Stomach smooth muscle (tissue), 2 donors: ENCODE measurements at regions not wholly inside any gene's neighbourhood (a gene's known extent, or its start where the extent isn't known, plus 50 kb on each side); places are given as distances from the start of the nearest gene placed in this dataset.
"Not testable (repeated sequence)": the region's sequence is repeated elsewhere in the genome, so short reads cannot be mapped to it uniquely, and the experiment has no call there.

Source experiments
- H3K27ac ChIP-seq: one replicate; pipeline ENCODE4 v1.7.0; 2013; ENCODE audit warnings: mild to moderate bottlenecking, low read length, inconsistent platforms
- H3K27me3 ChIP-seq, 2 donors: one replicate each; pipeline ENCODE4 v1.7.0; 2013; ENCODE audit warnings: low read length in 2 of 2; ENCODE audit not compliant: insufficient read depth in 2 of 2, control insufficient read depth in 1 of 2
- H3K36me3 ChIP-seq, 2 donors: one replicate each; pipeline ENCODE4 v1.7.0; 2013; ENCODE audit warnings: low read length in 2 of 2; ENCODE audit not compliant: control insufficient read depth in 2 of 2, insufficient read depth in 2 of 2
- H3K4me1 ChIP-seq: one replicate; pipeline ENCODE4 v1.7.0; 2013; ENCODE audit warnings: low read length; ENCODE audit not compliant: control insufficient read depth, insufficient read depth
- H3K4me3 ChIP-seq, 2 donors: one replicate each; pipeline ENCODE4 v1.7.0; 2013; ENCODE audit warnings: low read length in 2 of 2
- H3K9ac ChIP-seq, 2 donors: one replicate each; pipeline ENCODE4 v1.7.0; 2013; ENCODE audit warnings: low read length in 2 of 2, mild to moderate bottlenecking in 1 of 2
- H3K9me3 ChIP-seq, 2 donors: one replicate each; pipeline ENCODE4 v1.7.0; 2013; ENCODE audit warnings: low read length in 2 of 2; ENCODE audit not compliant: control insufficient read depth in 2 of 2
- donor health status: healthy.
- donor health status: Pancreatic carcinoma.

GRCh38 chr4:180335566-180335965 is 1907.6 kb upstream of the TENM3 start:
- Histone ChIP-seq H3K4me3 (no peak overlapping the region), H3K27me3 (no peaks in the 10 kb centered on the region), H3K9me3 (no peaks in the 10 kb centered on the region), H3K9ac (no peak overlapping the region), H3K27ac (no peak overlapping the region), H3K36me3 (no peaks in the 10 kb centered on the region), H3K4me1 (no peaks in the 10 kb centered on the region)

GRCh38 chr4:180336494-180337090 is 1906.6 kb upstream of the TENM3 start:
- no peaks in the 10 kb centered on the region for H3K9me3 ChIP-seq
- H3K27me3 ChIP-seq: no peaks in the 10 kb centered on the region
- H3K27ac ChIP-seq: no peak overlapping the region
- H3K9ac ChIP-seq: no peak overlapping the region
- H3K4me3 ChIP-seq: no peak overlapping the region
- H3K4me1 ChIP-seq: no peaks in the 10 kb centered on the region
- no peaks in the 10 kb centered on the region for H3K36me3 ChIP-seq

DNA sequence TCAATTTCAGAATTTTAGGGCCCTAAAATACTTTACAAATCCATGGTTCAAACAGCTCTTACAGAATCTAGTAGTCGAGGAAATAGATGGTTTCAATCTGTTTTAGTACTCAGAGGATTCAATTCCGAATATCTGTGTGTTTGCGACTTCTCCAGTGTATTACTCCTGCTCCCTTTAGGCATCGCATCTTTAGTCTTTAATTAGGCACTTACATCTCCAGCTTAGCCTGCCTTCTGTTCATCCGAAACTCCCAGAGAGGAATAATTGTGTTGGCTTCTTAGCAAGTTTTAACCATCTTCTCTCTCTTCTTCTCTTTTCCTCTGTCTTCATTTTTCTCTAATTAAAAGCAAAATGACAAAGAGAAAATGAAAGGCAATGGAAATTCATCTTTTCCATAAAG is 1901.3 kb upstream of the TENM3 start:
- H3K27ac ChIP-seq: no peak overlapping the region
- no peak overlapping the region for H3K9ac ChIP-seq
- H3K27me3 ChIP-seq: no peaks in the 10 kb centered on the region
- no peaks in the 10 kb centered on the region for H3K36me3 ChIP-seq
- H3K9me3 ChIP-seq: no peaks in the 10 kb centered on the region
- no peaks in the 10 kb centered on the region for H3K4me1 ChIP-seq
- no peak overlapping the region for H3K4me3 ChIP-seq

DNA sequence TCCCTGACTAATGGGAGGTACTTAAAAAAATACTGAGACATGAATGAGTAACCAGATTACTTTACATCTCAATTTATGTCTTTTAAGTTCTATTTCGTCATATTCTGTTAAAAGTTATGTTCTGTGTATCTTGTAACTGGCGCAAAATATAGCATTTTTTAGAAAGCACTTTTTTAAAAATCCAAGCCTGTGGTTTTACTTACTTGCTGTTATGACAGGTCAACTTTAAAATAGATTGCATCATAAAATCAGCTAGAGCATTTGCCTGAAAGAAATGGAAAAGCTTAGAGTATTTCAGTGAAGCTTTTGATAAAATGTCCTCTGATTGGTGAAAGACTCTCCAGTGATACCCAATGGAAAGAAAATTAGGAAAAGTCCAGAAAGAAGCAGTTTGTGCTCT is 1892.3 kb upstream of the TENM3 start:
- Histone ChIP-seq H3K9me3 (no peaks in the 10 kb centered on the region), H3K27ac (no peak overlapping the region), H3K9ac (no peak overlapping the region), H3K4me1 (no peaks in the 10 kb centered on the region), H3K27me3 (no peaks in the 10 kb centered on the region), H3K36me3 (no peaks in the 10 kb centered on the region), H3K4me3 (no peak overlapping the region)

DNA sequence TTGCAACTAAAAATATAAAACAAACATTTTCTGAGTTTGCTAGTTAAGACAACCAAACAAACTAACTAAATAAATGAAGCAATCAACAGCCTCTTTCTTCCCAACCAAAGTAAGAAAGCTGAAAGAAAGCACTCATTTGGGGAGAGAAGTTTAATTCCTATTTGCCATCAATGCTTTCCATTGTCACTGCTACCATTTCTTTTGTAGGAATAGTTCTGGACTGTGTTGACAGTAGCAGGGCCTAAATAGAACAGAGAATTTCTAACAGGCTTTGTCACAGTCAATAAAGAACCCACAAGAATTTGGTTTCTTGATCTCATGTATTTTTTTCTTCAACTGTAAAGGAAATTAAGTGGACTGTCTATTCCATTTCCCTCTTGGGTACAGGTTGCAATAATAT is 1886.4 kb upstream of the TENM3 start:
- H3K4me1 ChIP-seq: no peaks in the 10 kb centered on the region
- peaks cover 0 to 3% of the 10 kb centered on the region in 2 donors for H3K9me3 ChIP-seq
- H3K27ac ChIP-seq: no peak overlapping the region
- H3K4me3 ChIP-seq: no peak overlapping the region
- H3K27me3 ChIP-seq: no peaks in the 10 kb centered on the region
- H3K9ac ChIP-seq: no peak overlapping the region
- H3K36me3 ChIP-seq: no peaks in the 10 kb centered on the region

GRCh38 chr4:180360113-180360512 is 1883.1 kb upstream of the TENM3 start:
- not testable (repeated sequence) for H3K27ac ChIP-seq, H3K4me3 ChIP-seq, H3K27me3 ChIP-seq, H3K36me3 ChIP-seq, H3K9ac ChIP-seq, H3K4me1 ChIP-seq, H3K9me3 ChIP-seq

DNA sequence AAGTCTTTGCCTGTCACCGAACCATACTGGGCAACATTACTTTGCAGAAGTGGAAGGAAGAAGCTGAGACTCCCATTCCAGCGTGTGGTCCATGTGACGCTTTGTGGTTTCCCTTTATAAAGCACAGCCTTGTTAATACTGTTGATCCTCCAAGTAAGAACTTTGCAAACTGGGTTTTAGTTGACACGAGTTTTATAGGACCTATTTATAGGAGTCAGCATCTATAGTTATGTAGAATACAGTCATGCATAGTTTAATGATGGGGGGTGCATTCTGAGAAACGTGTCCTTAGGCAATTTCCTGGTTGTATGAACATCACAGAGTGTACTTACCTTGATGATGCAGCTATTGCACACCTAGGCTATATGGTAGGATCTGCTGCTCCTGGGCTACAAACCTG is 1879.4 kb upstream of the TENM3 start:
- Histone ChIP-seq H3K27me3 (no peaks in the 10 kb centered on the region), H3K9me3 (no peaks in the 10 kb centered on the region), H3K9ac (no peak overlapping the region), H3K36me3 (no peaks in the 10 kb centered on the region), H3K4me3 (no peak overlapping the region), H3K4me1 (no peaks in the 10 kb centered on the region), H3K27ac (no peak overlapping the region)

- no peaks in the 10 kb centered on the region for H3K36me3 ChIP-seq
- H3K9ac ChIP-seq: no peak overlapping the region
- no peak overlapping the region for H3K27ac ChIP-seq
- H3K4me3 ChIP-seq: no peak overlapping the region
- no peaks in the 10 kb centered on the region for H3K27me3 ChIP-seq
- no peaks in the 10 kb centered on the region for H3K4me1 ChIP-seq
- no peaks in the 10 kb centered on the region for H3K9me3 ChIP-seq
Observed at GRCh38 chr4:180372691-180373090, 1870.5 kb upstream of the TENM3 start.

DNA sequence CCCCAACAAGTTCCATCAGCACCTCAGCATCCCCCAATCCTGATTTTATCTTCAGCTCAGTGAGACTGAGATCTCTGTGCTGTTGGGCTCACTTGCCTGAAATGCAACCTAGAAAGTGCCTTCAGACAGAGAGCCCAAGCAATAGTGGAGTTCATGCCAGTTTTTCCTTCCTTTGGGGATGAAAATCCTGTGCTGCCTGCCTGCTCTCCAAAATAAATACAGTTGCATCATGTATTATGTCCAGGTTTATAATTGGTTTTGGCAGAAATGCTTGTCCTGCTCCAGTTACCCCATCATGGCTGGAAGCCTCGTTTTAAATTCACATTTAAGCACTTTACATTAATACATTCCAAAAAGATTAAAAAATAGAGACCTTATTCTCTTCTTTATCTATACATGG is 1865.5 kb upstream of the TENM3 start:
- H3K27ac ChIP-seq: no peak overlapping the region
- H3K36me3 ChIP-seq: no peaks in the 10 kb centered on the region
- H3K9ac ChIP-seq: no peak overlapping the region
- H3K4me3 ChIP-seq: no peak overlapping the region
- H3K27me3 ChIP-seq: no peaks in the 10 kb centered on the region
- no peaks in the 10 kb centered on the region for H3K4me1 ChIP-seq
- H3K9me3 ChIP-seq: no peaks in the 10 kb centered on the region

DNA sequence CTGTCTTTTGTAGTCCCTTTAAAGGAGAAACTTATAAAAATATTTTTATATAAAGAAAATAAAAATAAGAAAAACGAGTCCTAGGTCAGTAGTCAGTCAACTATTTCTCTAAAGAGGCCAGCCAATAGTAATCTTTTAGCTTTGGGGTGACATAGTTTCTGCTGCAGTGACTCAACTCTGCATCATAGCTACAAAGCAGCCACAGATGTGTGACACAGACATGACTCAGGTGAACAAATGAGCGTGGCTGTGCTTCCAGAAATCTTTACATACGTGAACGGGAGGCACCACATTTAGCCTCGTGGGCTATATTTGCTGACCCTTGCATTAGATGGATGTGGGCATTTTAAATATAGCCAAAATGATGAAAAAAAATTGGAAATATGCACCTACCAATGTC is 1862.5 kb upstream of the TENM3 start:
- Histone ChIP-seq H3K27me3 (no peaks in the 10 kb centered on the region), H3K4me1 (no peaks in the 10 kb centered on the region), H3K9ac (no peak overlapping the region), H3K36me3 (no peaks in the 10 kb centered on the region), H3K9me3 (no peaks in the 10 kb centered on the region), H3K27ac (no peak overlapping the region), H3K4me3 (no peak overlapping the region)

- Histone ChIP-seq H3K36me3 (no peaks in the 10 kb centered on the region), H3K27ac (no peak overlapping the region), H3K9ac (no peak overlapping the region), H3K27me3 (no peaks in the 10 kb centered on the region), H3K9me3 (no peaks in the 10 kb centered on the region), H3K4me1 (no peaks in the 10 kb centered on the region), H3K4me3 (no peak overlapping the region)
Observed at GRCh38 chr4:180391613-180392012, 1851.6 kb upstream of the TENM3 start.
